Fibroblast of mammary gland (primary cell): ENCODE measurements at regions not wholly inside any gene's neighbourhood (a gene's known extent, or its start where the extent isn't known, plus 50 kb on each side); places are given as distances from the start of the nearest gene placed in this dataset.

ENCODE experiments used
- DNase-seq: peaks from one replicate; pipeline ENCODE4 v3.0.0-alpha.2; 2010; ENCODE audit warnings: low read depth
- H3K4me3 ChIP-seq: 2 replicates; pipeline ENCODE4 v1.5.1; 2011; ENCODE audit warnings: low read depth, mild to moderate bottlenecking, low read length, moderate library complexity; ENCODE audit not compliant: control insufficient read depth
- TF ChIP-seq, protein P1 (sequence below): conservative IDR thresholded peaks from 2 replicates; pipeline ENCODE4 v1.5.1; 2011; ENCODE audit warnings: low read depth, low read length, inconsistent platforms; ENCODE audit not compliant: control insufficient read depth, insufficient read depth

DNA sequence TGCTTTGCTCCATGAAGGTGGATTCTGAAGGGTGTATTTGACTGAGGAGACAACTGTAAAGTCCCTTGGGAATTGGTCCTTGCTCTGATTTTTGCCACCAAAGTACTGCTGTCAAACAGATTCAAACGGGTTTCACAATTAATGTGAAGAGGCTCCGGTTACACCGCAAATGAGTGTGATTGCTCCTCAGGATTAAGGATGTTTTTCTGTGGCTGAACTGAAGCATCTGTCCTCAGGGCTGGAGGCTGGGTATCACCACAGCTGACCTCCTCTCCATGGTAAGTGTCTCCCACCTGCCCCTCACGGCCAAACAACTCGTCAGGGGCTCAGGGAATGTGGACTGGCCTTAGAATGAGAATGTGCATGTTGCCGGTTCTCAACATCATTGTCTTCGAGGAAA is 130.4 kb upstream of the NDUFV2 start:
- no peak for DNase-seq
- TF ChIP-seq, protein P1, sequence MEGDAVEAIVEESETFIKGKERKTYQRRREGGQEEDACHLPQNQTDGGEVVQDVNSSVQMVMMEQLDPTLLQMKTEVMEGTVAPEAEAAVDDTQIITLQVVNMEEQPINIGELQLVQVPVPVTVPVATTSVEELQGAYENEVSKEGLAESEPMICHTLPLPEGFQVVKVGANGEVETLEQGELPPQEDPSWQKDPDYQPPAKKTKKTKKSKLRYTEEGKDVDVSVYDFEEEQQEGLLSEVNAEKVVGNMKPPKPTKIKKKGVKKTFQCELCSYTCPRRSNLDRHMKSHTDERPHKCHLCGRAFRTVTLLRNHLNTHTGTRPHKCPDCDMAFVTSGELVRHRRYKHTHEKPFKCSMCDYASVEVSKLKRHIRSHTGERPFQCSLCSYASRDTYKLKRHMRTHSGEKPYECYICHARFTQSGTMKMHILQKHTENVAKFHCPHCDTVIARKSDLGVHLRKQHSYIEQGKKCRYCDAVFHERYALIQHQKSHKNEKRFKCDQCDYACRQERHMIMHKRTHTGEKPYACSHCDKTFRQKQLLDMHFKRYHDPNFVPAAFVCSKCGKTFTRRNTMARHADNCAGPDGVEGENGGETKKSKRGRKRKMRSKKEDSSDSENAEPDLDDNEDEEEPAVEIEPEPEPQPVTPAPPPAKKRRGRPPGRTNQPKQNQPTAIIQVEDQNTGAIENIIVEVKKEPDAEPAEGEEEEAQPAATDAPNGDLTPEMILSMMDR = no peak
- no peak overlapping the region for H3K4me3 ChIP-seq

DNA sequence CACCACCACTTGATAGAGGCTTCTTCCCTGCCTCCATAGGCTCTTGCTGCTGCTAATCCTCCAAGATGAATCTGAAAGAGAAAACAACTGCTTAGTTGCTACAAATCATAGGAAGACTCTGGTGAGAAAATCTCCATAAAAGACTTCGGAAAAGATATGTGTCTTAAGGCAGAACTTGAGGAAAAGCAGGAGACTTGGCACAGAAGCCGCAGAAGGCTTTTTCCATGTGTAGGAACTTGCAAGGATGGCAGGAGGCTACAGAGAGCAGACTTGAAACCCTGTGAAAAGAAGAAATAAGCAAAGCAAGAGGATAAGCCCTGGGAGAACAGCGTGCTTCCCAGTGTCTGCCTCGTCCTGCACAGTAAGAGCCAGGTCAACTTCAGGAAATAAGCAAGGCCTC is 128.2 kb upstream of the NDUFV2 start:
- TF ChIP-seq, protein P1 = no peak
- no peak for DNase-seq
- H3K4me3 ChIP-seq = no peak overlapping the region

DNA sequence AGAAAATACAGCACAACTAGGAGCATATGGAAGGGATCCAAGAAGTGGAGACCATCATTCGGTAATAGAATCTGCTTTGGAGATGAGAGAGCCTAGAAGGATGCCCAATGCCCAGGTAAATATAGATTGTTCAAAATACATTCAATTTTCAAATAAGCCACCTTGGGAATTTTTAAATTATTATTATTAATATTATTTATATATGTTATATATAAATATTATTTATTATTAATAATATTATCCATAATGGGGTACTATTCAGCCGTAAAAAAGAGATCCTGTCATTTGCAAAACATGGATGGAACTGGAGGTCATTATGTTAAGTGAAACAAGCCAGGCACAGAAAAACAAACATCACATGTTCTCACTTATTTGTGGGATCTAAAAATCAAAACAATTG is 127.8 kb upstream of the NDUFV2 start:
- TF ChIP-seq, protein P1 = no peak
- no peak overlapping the region for H3K4me3 ChIP-seq
- no peak for DNase-seq

DNA sequence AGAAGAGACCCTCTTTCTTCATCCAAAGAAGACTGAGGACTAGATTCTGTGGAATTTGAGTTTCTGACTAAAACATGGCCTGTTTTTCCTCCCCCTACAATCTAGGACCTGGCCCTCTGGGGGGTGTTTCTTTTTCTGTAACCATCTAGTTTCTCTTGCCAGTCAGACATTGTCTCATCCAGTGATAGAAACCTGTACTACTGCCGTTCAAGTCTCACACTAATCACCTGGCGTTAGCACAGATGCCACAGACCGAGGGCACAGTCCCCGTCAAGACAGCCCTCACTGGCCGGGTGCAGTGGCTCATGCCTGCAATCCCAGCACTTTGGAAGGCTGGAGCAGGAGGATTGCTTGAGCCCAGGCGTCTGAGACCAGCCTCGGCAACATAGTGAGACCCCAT is 126.9 kb upstream of the NDUFV2 start:
- TF ChIP-seq, protein P1 = no peak
- H3K4me3 ChIP-seq = no peak overlapping the region
- DNase-seq = no peak

DNA sequence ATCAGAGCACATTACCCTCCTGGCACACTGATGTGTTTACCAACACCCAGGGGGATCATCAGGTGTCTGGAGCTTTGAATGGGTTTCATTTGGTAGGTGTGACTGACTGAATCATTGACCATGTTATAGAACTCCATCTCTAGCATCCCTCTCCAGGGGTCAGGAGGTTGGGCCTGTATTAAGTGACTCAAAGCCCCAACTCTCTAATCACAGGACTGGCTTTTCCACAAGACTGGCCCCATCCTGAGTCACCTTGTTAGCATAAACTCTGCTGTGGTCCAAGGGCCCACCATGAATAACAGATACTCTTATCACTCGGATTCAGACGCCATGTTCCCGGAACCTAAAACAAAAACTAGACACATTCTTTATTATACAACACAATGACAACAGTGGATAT is 125.9 kb upstream of the NDUFV2 start:
- peak; percentile 15 for DNase-seq
- no peak overlapping the region for H3K4me3 ChIP-seq
- TF ChIP-seq, protein P1 = no peak

DNA sequence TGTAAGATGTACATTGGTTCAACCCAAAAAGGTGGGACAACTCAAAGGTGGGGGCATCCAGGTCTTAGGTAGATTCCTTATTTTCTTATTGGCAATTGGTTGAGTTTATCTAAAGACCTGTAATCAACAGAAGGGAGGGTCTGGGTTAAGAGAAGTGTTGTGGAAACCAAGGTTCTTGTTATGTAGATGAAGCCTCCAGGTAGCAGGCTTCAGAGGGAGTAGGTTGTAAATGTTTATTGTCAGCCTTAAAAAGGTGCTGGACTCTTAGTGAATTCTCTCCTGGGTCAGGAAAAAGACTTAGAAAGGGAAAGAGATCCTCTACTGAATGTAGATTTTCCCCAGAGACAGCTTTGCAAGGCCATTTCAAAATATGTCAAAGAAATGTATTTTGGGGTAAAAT is 125.3 kb upstream of the NDUFV2 start:
- no peak for DNase-seq
- TF ChIP-seq, protein P1 = no peak
- no peak overlapping the region for H3K4me3 ChIP-seq

DNA sequence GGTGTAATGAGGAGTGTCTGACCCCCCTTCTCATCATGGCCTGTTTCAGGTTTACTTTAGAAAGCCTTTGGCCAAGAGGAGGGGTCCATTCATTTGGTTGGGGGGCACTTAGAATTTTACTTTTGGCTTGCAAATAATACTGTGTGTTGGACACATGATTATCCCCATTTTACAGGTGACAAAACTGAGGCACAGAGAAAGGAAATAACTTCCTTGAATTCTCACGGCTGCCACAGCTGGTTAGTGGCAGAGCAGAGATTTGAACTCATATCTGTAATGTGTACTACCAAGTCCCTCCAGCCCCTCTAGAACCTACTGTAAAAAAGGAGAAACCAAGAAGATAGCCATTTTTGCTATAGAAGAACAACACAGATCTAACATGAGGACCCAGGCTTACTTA is 124.8 kb upstream of the NDUFV2 start:
- TF ChIP-seq, protein P1 = no peak
- DNase-seq = no peak
- H3K4me3 ChIP-seq = no peak overlapping the region
